HCT116 (cell line): ENCODE measurements at regions not wholly inside any gene's neighbourhood (a gene's known extent, or its start where the extent isn't known, plus 50 kb on each side); places are given as distances from the start of the nearest gene placed in this dataset.
A peak's percentile ranks its signal among the peaks of the same experiment; 100 is the strongest.
"Not testable (repeated sequence)": the region's sequence is repeated elsewhere in the genome, so short reads cannot be mapped to it uniquely, and the experiment has no call there.

Experiments
- ATAC-seq: fragments of 200-7000 bp; cut with Tn5 transposase; 2 replicates; pipeline ENCODE4 v1.9.1; 2020; ENCODE audit warnings: mild to moderate bottlenecking, moderate library complexity
- BruUV-seq: library from RNA; stranded (reverse); fragments of 400-500 nt; replicated peaks from 2 replicates; lab custom pipeline; 2021; lab: Mats Ljungman, UMichigan
- CTCF ChIA-PET: fragments of 300-600 bp; sonication (Branson Sonifier 250); formaldehyde crosslinking; loops from one replicate; lab custom pipeline; 2021; ENCODE audit warnings: antibody characterized with exemption; lab: Charles Lee
- POLR2A ChIA-PET: fragments of 300-600, 350-600 bp; sonication (Branson Sonifier 250); formaldehyde crosslinking; loops from one replicate; lab custom pipeline; 2021; ENCODE audit warnings: antibody characterized with exemption; lab: Charles Lee
- RAD21 ChIA-PET, 2 experiments: fragments of 300-600 bp; sonication (Branson Sonifier 250); formaldehyde crosslinking; loops; one replicate each; lab custom pipeline; 2023; ENCODE audit warnings: low total read pairs in 2 of 2; ENCODE audit not compliant: uncharacterized antibody in 2 of 2, unreplicated experiment in 2 of 2, low non-redundant PET in 1 of 2; lab: Charles Lee
- DNase-seq: peaks from one replicate; pipeline ENCODE4 v3.0.0-alpha.2; 2010; ENCODE audit warnings: low read depth, low spot score
- H2AFZ ChIP-seq: fragments of 200-600 bp; shearing (Covaris generic), sonication (generic); 2 replicates; pipeline ENCODE4 v1.6.1; 2017; ENCODE audit warnings: low read depth, mixed run types, mixed read lengths, antibody characterized with exemption, low read length; ENCODE audit not compliant: poor library complexity, severe bottlenecking
- H3K27ac ChIP-seq: 2 replicates; pipeline ENCODE4 v1.5.1; 2012; ENCODE audit warnings: low read depth, low read length
- H3K27me3 ChIP-seq: fragments of 200-600 bp; sonication (generic); 2 replicates; pipeline ENCODE4 v1.6.1; 2016; ENCODE audit warnings: mixed run types, low read length, mixed read lengths; ENCODE audit not compliant: insufficient read depth
- H3K36me3 ChIP-seq, 2 experiments: fragments of 200-500 bp in 1 of 2; fragments of 200-600 bp in 1 of 2; sonication (Bioruptor generic) in 1 of 2; sonication (generic) in 1 of 2; 2 replicates each; pipeline versions ENCODE4 v1.5.1 to v1.6.1; 2014 to 2016; ENCODE audit warnings: low read length in 2 of 2, inconsistent platforms in 1 of 2, mixed read lengths in 1 of 2, mixed run types in 1 of 2; ENCODE audit not compliant: insufficient read depth in 2 of 2, control insufficient read depth in 1 of 2
- H3K4me1 ChIP-seq, 2 experiments: fragments of 200-600 bp in 1 of 2; sonication (generic) in 1 of 2; 2 replicates each; pipeline versions ENCODE4 v1.5.1 to v1.6.1; 2012 to 2017; ENCODE audit warnings: low read length in 2 of 2, inconsistent platforms in 1 of 2, mild to moderate bottlenecking in 1 of 2, mixed read lengths in 1 of 2, mixed run types in 1 of 2, moderate library complexity in 1 of 2; ENCODE audit not compliant: insufficient read depth in 2 of 2, control insufficient read depth in 1 of 2
- H3K4me2 ChIP-seq: fragments of 200-600 bp; sonication (generic); 2 replicates; pipeline ENCODE4 v1.6.1; 2017; ENCODE audit warnings: mixed run types, low read length, mixed read lengths
- H3K4me3 ChIP-seq, 2 experiments: fragments of 200-600 bp in 1 of 2; sonication (generic) in 1 of 2; replicated peaks in 1 of 2; 2 replicates each; pipeline ENCODE4 v1.5.1; 2011 to 2016; ENCODE audit warnings: low read length in 2 of 2, control low read depth in 1 of 2, low read depth in 1 of 2, mild to moderate bottlenecking in 1 of 2, mixed read lengths in 1 of 2, mixed run types in 1 of 2
- H3K79me2 ChIP-seq: fragments of 200-600 bp; sonication (generic); 2 replicates; pipeline ENCODE4 v1.6.1; 2017; ENCODE audit warnings: mild to moderate bottlenecking, mixed run types, low read length, moderate library complexity, mixed read lengths; ENCODE audit not compliant: insufficient read depth
- H3K9ac ChIP-seq: fragments of 200-600 bp; sonication (generic); 2 replicates; pipeline ENCODE4 v1.6.1; 2016; ENCODE audit warnings: low read length, mixed read lengths
- H3K9me2 ChIP-seq: fragments of 200-600 bp; sonication (generic), shearing (Covaris generic); 2 replicates; pipeline ENCODE4 v1.6.1; 2017; ENCODE audit warnings: mixed run types, mild to moderate bottlenecking, moderate library complexity; ENCODE audit not compliant: insufficient read depth
- H3K9me3 ChIP-seq, 2 experiments: fragments of 200-500 bp in 1 of 2; fragments of 200-600 bp in 1 of 2; sonication (Bioruptor generic) in 1 of 2; sonication (generic) in 1 of 2; 2 replicates each; pipeline ENCODE4 v1.6.1; 2014 to 2017; ENCODE audit warnings: low read length in 2 of 2, mixed read lengths in 2 of 2, inconsistent platforms in 1 of 2, low read depth in 1 of 2, mild to moderate bottlenecking in 1 of 2, mixed run types in 1 of 2, moderate library complexity in 1 of 2; ENCODE audit not compliant: control insufficient read depth in 1 of 2, insufficient read depth in 1 of 2
- H4K20me1 ChIP-seq: fragments of 200-600 bp; sonication (generic), shearing (Covaris generic); 2 replicates; pipeline ENCODE4 v1.6.1; 2017; ENCODE audit warnings: mixed run types, mild to moderate bottlenecking, moderate library complexity; ENCODE audit not compliant: insufficient read depth
- intact Hi-C: fragments of 100-400 bp; cut with micrococcal nuclease; formaldehyde crosslinking; loops from 2 replicates; pipeline ENCODE4 v1.10.0; 2022

DNA sequence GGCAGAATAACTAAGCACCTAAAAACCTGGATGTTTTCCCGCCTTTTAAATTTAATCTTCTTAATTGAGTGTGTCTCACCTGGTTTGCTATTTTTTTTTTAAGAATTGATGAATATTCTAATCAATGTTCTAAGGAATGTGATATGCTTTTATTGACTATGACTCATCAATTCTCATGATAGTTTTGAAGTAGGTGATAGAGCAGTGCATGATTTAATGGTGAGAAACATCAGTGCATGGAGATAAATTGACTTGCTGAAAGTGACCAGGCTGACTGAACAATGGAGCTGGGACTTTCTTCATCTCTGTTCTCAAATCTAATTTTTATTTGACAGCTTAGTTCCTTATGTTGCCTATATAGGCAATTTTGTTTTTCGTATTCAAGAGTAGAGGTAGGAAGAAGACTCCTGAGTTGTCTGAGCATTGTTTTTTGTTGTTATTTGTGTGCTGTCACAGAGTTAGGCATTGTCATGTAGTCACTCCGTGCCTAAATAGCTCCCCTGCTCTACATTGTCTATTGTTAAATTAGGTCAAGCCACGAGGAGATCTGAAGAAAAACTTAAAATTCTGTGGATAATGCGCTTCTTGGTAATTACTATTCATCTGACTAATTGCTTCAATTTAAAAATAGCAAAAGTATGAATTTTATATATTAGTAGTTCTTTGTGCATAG, 59.0 kb upstream of the NUTM2F start:
- H3K9ac ChIP-seq, RAD21 ChIA-PET, H3K4me3 ChIP-seq, POLR2A ChIA-PET, H3K9me2 ChIP-seq, DNase-seq, BruUV-seq, H3K9me3 ChIP-seq, H3K36me3 ChIP-seq, H3K4me2 ChIP-seq, H3K27me3 ChIP-seq, H3K4me1 ChIP-seq, H4K20me1 ChIP-seq, H3K27ac ChIP-seq, intact Hi-C loops, H2AFZ ChIP-seq, ATAC-seq, CTCF ChIA-PET: not testable (repeated sequence)
- peaks cover 46% of the 10 kb centered on the region for H3K79me2 ChIP-seq

DNA sequence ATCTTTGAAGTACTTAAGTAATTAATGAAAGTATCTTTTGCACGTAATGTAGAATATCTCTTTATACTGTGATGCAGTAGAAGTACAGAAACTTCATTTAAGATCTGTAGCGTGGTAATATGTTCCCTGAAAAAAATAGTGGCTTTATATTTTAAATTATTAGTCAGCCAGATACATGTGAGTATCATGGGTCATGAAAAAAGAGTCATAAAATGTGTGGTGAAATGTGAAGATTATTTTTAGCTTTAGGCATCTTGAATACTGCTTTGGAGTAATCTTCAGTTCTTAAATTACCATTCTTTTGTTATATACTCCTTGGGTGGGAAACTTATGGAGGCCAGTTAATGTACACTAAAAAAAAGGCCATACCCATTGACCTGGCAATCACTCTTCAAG, 59.6 kb upstream of the NUTM2F start:
- BruUV-seq: not testable (repeated sequence)

DNA sequence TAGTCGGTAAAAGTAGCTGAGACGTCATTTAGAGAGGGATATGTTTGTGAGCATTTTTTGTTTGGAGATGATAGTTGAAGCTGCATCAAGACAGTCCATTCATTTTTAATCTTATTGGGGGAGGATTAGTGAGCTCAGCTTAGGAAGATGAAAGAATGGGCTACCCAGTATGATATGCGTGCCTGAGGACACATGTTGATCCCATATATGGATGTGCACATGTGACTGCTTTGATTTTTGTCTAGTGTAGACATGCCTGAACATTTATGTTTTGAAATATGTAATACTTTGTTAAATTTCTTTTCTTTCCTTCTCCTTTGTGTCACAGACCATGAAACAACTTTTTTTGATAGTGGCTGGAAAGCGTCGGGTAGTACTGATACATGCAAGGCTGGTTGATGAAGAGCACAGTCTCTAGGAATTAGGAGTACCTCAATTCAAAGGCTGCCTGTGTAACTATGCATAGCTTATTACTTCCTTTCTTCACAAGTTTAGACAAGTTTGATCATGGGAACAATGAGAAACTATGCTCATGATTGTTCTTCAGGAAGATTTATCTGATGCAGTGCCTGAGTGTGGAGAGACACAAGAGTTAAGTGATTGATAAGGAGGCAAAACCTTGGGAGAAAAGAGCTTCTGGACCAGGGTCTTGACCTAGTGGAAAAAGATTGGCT, 62.1 kb upstream of the NUTM2F start:
- BruUV-seq, H3K4me3 ChIP-seq, H3K9me2 ChIP-seq, H3K4me2 ChIP-seq, ATAC-seq, H2AFZ ChIP-seq, H3K36me3 ChIP-seq, RAD21 ChIA-PET, H3K4me1 ChIP-seq, CTCF ChIA-PET, intact Hi-C loops, H3K27ac ChIP-seq, POLR2A ChIA-PET, DNase-seq, H3K9ac ChIP-seq, H4K20me1 ChIP-seq, H3K27me3 ChIP-seq, H3K9me3 ChIP-seq: not testable (repeated sequence)
- peaks cover 33% of the 10 kb centered on the region for H3K79me2 ChIP-seq

More for the DNA sequence above, 59.6 kb upstream of the NUTM2F start:
- H3K9me3 ChIP-seq, H4K20me1 ChIP-seq, H2AFZ ChIP-seq, CTCF ChIA-PET, ATAC-seq, DNase-seq, H3K4me3 ChIP-seq, intact Hi-C loops, H3K9ac ChIP-seq, H3K4me1 ChIP-seq, H3K4me2 ChIP-seq, RAD21 ChIA-PET, H3K36me3 ChIP-seq, POLR2A ChIA-PET, H3K27ac ChIP-seq, H3K9me2 ChIP-seq, H3K27me3 ChIP-seq: not testable (repeated sequence)
- peaks cover 46% of the 10 kb centered on the region for H3K79me2 ChIP-seq

DNA sequence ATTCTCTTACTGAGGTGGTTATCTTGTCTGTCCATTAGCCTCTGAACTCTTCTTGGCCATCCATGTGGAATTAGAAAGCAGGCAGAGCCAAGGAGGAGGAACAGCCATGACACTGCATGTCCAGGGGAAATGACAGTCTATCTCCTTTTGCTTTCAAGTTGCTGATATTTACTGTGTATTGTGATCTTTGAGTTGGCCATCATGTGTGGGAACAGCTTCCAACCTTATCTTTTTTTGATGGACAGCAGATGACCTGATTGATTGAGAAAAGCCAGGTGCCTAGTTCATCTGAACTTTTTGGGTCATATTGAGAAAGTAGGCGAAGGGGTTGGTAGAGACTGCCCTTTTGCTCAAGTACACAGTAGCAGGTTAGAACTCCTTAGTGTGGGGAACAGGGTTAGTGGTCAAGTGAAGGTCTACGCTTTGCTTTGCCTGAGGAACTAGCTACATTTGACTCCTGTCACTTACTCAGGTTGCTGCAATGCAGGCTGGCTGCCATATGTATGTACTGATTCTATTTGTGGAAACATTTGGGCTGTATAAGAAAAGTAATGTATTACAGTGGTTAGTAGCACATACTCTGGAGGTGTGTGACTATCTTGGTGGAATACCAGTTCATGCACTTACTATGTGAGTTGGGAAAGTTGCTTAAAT, 64.7 kb upstream of the NUTM2F start:
- H3K27me3 ChIP-seq, H2AFZ ChIP-seq, intact Hi-C loops, H3K9ac ChIP-seq, POLR2A ChIA-PET, DNase-seq, ATAC-seq, H3K9me3 ChIP-seq, H3K36me3 ChIP-seq, H3K4me3 ChIP-seq, H3K9me2 ChIP-seq, H3K4me1 ChIP-seq, H3K4me2 ChIP-seq, CTCF ChIA-PET, H4K20me1 ChIP-seq, RAD21 ChIA-PET, H3K27ac ChIP-seq: not testable (repeated sequence)
- BruUV-seq: TSS peak; percentile 26
- peaks cover 22% of the 10 kb centered on the region for H3K79me2 ChIP-seq
